Stimulated activated CD8-positive, alpha-beta memory T cell treated with anti-CD3 and anti-CD28 coated beads, Interleukin-12 subunit alpha, Interleukin-12 subunit beta, amount 100 ng/mL, for 4 hours (primary cell): ENCODE measurements at regions not wholly inside any gene's neighbourhood (a gene's known extent, or its start where the extent isn't known, plus 50 kb on each side); places are given as distances from the start of the nearest gene placed in this dataset.
"Not testable (repeated sequence)": the region's sequence is repeated elsewhere in the genome, so short reads cannot be mapped to it uniquely, and the experiment has no call there.

ENCODE experiments used
- DNase-seq: peaks from one replicate; pipeline ENCODE4 v3.0.0-alpha.2; 2020; ENCODE audit warnings: low read depth

DNA sequence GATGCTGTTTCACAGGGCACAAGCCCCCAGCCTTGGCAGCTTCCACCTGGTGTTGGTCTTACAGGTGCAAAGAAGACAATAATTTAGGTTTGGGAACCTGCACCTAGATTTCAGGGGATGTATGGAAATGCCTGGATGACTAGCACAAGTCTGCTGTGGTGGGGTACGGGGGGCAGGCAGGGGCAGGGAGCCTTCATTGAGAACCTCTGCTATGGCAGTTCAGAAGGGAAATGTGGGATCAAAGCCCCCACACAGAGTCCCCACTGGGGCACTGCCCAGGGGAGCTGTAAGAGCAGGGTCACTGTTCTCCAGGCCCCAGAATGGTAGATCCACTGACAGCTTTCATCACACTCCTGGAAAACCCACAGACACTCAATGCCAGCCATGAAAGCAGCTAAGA is 686.5 kb downstream of the FAM181B start:
- no peak for DNase-seq

GRCh38 chr11:82046778-82047177 is 686.9 kb downstream of the FAM181B start:
- no peak for DNase-seq

- DNase-seq: no peak
Observed at GRCh38 chr11:82045748-82046457, 687.8 kb downstream of the FAM181B start.

- DNase-seq: no peak
Observed at GRCh38 chr11:82043316-82043715, 690.3 kb downstream of the FAM181B start.

- no peak for DNase-seq
Observed at GRCh38 chr11:82041764-82042163, 691.9 kb downstream of the FAM181B start.

DNA sequence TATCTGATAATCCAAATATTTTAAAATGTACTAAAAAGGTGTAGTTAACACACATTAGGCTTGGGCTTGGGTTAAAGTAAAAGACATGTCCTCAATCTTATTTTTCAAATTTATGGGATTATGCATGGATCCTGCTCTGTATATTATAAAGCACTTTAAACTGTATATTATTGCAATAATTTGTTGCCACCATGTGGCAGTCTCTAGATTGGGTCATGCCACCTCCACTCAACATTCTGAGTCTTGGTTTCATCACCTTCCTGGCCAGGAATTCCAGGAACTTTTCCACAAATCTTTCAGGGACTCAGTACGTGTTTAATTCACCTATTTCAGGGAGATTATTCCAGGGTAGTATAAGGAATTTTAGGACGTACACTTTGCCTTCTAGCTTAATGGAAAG is 695.5 kb downstream of the FAM181B start:
- DNase-seq: no peak

GRCh38 chr11:82034527-82034926 is 699.1 kb downstream of the FAM181B start:
- no peak for DNase-seq

GRCh38 chr11:82027335-82027734 is 706.3 kb downstream of the FAM181B start:
- DNase-seq: not testable (repeated sequence)

DNA sequence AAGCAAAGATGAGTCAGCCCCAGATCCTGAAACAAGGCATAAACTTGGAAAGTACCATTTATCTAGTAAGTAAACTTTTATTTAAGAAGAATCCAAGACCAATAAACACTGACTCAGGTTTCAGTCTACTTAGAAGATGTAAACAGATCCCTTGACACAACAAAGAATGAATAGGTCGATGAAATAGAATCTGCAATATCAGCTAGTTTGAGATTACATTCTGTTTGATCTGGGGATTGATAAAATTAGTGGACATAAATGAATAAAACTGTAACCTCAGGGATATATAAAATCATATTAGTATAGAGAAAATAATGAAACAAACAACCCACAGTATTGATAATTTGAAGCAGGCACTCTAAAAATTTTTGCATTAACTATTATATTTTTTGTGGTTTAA is 708.9 kb downstream of the FAM181B start:
- no peak for DNase-seq

DNA sequence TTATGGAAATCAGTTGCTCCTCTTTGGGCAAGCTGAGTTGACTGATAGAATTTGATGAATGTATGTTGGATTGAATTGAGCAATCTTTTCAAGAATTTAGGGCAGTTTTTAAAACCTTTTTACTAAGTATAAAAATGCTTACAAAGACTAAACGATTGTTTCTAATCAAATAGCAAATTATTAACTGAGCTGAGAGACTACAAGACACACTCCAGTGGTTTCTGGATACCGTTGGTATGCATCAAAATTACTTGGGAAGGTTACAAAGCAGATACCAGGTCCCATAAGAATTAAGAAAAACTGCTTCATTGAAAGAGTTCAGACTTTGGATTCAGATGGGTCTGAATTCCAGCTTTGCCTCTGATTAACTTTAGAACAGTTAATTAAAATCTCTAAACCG is 721.4 kb downstream of the FAM181B start:
- no peak for DNase-seq

DNA sequence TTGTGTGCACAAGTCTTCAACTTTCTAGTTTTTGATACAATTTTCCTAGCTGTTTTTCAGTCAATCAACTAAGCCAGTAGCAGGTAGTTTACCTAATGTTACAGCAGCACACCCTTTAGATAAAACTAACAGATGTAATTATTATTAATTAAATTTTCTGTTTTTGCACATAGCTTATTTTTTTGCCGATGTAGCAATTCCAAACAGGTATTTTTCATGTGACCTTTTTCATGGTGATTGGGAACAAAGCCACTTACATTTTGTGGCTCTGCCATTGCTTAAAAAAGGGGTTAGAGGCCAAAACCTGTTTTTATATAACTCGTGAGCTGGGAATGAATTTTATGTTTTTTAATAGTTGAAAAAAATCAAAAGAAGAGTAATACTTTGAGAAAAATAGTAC is 724.5 kb downstream of the FAM181B start:
- no peak for DNase-seq

GRCh38 chr11:82007521-82007920 is 726.1 kb downstream of the FAM181B start:
- DNase-seq: no peak

GRCh38 chr11:82004537-82005213 is 729.0 kb downstream of the FAM181B start:
- DNase-seq: no peak

DNA sequence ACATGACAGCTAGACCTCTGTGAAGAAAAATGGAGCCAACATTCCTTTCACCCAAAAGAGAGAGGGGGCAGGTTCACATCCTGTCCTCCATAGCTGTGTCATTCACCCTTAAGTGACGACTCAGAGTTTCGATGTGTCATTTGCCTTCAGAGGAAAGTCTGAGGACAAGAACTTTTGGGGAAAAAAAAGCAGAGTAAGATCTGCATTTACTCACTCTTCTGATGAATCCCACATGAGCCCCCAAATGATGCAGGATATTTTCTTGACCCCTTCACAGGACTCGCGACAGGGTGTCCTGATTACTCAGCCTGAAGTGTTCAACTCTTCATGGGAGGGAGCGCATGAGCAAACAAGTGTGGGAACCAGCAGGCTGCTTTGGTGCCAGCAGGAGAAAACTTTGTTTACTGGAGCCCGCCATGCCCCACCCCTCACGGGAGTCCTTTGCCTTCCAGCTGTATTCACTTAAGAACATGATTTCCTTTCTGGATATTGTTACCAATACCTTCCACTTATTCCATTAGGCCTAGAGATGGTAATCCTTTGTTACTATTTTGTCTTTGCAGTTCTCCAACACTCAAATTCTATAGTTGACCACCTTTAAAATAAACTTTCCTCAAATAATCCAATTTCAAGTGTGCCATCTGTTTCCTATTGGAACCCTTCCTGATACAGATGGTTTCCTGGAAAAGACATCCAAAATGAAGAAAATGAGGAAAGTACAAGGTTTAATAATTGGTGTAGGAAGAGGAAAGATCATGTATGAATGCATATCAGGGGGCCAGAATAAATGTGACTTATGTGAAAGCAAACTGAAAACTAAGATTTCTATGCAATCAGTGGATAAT is 729.8 kb downstream of the FAM181B start:
- DNase-seq: no peak

DNA sequence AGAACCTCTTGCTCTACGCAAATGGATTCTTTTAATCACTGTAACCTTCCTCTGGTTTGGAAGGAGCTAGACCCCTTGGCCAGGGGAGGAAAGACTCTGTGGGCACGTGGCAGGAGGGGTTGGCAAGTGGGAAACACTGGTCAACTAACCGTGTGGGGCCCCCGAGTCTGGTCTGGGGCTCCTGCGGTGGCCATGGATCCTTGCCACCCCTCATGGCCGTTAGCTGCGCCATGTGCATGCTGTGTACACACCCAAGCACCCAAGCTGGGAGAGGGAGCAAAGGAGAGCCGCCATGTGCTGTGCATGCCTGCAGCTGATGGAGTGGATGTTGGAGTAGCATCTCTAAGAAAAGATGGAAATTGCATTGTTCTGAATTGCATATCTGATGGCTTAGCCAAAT is 730.6 kb downstream of the FAM181B start:
- no peak for DNase-seq

- DNase-seq: no peak
Observed at GRCh38 chr11:81995889-81996288, 737.8 kb downstream of the FAM181B start.

DNA sequence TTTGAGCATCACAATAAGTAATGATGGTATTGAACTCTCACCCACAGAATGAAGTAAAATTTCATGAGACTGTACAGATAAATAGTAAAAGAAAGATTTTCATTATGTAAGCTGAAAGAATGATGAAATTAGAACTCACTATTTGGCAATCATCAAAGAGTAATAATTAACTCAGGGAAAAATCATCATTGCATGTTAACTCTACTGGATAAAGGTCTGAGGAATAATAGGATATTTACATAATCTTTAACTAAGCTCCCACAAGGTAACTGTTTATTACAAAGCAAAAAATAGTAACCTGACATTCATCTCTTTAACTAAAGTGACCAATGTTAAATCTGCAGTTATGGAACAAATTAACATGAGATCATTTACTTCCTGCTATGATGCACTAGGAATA is 739.9 kb downstream of the FAM181B start:
- DNase-seq: no peak

- DNase-seq: no peak
Observed at GRCh38 chr11:81990659-81991443, 742.8 kb downstream of the FAM181B start.

- DNase-seq: no peak
Observed at GRCh38 chr11:81989093-81989492, 744.6 kb downstream of the FAM181B start.

GRCh38 chr11:81987829-81988472 is 745.7 kb downstream of the FAM181B start:
- DNase-seq: no peak

GRCh38 chr11:81986556-81987161 is 747.0 kb downstream of the FAM181B start:
- DNase-seq: no peak
